Stimulated activated CD8-positive, alpha-beta memory T cell treated with anti-CD3 and anti-CD28 coated beads, Interleukin-4, amount 100 ng/mL, for 24 hours (primary cell): ENCODE measurements at regions not wholly inside any gene's neighbourhood (a gene's known extent, or its start where the extent isn't known, plus 50 kb on each side); places are given as distances from the start of the nearest gene placed in this dataset.

Experiments used
- DNase-seq: peaks from one replicate; pipeline ENCODE4 v3.0.0-alpha.2; 2020; ENCODE audit warnings: low read depth

GRCh38 chr10:78162853-78163252 is 129.2 kb downstream of the RPS24 start:
- no peak for DNase-seq

- no peak for DNase-seq
Observed at GRCh38 chr10:78164702-78165101, 131.0 kb downstream of the RPS24 start.

DNA sequence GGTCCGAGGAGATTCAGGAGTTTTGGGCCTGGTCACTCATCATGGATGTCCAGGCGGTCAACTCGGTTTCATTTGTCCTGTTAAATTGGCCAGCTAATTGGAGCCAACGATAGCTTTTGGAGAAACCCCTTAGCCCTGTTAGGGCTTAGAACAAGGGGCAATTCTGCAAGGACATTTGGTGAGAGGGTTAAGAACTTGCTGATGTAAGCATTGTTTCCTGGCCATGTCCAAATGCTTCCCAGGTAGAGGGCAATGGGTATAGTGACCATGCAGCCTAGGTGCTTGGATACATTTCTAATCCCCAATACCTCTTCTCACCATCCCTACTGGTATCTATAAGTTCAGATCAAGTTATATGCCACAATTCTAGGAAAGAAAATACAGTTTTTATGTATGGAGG is 131.5 kb downstream of the RPS24 start:
- DNase-seq, result no peak

DNA sequence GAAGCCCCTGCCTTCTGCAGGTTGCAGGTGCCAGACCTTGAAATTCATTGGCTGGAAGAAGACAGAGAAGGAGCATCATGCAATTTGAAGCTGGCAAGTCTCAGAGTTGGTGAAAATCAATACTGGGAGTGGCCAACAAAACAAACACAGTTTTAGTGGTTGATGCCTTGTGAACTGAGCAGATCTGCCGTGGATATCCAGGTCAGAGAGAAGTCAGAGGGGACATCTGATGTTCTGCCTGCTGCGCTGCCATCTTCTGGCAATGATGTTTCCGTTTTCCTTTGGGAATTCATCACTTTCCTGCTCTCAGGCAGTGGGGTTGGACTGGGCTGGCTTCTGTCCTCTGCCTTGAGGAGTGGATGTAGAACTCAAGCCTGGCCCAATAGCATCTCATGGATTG is 132.0 kb downstream of the RPS24 start:
- no peak for DNase-seq

- DNase-seq, result no peak
Observed at GRCh38 chr10:78166261-78166660, 132.6 kb downstream of the RPS24 start.

GRCh38 chr10:78169214-78169613 is 135.6 kb downstream of the RPS24 start:
- no peak for DNase-seq

- no peak for DNase-seq
Observed at GRCh38 chr10:78170026-78170475, 136.4 kb downstream of the RPS24 start.

DNA sequence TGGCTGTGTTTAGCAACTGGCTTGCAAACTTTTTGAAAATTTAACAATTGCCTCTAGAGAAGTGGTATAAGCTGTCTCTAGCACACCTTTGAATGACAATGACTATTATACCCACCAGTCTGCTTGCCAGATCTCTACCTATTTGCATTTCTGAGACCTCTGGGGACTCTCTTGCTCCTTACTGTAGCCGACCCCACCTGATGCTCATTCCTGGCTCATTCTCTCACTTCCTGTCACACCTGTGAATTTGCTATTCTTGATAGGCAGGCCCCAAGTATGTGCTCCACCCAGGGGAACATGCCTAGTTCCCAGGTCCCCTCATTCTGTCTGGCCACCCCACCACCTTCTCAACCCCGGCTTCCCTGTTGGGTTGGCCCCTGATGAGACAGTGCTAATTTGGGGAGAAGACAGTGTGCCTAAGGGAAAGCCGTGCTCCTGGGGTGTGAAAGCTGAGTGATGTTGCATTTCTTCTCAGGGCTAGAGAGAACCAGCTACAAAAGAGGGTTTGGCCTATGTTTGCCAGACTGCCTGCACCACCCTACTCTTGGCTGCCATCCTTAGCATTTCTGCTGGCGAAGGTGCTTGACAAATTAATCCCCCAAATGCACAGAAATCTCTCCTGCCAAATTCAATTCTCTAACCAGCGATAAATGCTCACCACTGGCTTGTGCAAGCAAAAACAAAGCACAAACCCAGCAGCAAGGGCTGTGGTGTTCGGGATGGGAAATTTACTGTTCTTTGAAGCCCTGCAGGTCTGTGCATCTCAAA is 138.2 kb downstream of the RPS24 start:
- DNase-seq, result no peak

GRCh38 chr10:78173360-78174015 is 139.8 kb downstream of the RPS24 start:
- DNase-seq, result no peak

- no peak for DNase-seq
Observed at GRCh38 chr10:78175444-78176015, 141.9 kb downstream of the RPS24 start.

DNA sequence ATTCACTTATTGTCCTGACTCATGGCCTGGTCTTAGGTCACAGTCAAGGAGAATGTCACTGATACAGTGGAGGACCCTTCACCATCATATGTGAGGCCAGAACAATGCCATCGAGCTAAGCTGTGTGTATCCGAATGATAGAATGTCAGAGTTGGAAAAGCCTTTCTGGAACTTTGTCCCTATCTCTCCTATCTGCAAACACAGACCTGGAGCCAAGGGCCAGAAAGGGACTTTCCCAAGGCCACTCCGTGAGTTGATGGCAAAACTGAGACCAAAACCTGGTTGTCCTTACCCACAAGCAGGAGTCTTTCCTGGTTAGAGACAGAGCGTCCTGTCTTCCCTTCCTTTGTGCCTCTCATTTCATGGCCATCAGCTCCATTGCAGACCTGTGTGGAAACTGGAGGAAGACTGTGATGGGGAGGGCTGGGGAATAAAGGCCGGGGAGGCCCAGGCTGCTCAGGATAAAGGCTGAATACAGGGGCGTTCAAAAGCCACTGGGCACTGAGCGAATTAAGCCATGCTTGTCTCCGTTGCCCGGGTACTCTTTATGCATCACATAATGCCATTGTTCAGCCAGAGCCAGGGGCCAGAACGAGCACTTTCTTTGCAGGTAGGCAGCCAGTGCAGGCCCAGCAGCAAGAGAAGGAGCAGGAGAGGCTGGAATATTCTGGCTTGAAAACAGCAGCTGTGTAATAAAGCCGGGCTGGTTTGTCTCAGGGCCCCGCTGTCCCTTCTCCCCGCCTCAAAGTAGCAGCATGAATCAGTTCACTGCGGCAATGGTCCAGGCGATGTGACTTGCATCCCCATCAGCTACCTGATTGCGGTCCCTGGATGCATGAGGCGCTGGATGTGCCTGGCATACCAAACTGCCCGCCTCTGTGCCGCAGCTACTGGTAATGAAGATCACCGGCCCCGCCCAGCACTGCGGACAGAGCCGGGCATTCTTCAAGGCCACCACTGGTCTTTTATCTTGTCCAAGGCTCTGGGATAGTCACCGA is 143.0 kb downstream of the RPS24 start:
- no peak for DNase-seq

DNA sequence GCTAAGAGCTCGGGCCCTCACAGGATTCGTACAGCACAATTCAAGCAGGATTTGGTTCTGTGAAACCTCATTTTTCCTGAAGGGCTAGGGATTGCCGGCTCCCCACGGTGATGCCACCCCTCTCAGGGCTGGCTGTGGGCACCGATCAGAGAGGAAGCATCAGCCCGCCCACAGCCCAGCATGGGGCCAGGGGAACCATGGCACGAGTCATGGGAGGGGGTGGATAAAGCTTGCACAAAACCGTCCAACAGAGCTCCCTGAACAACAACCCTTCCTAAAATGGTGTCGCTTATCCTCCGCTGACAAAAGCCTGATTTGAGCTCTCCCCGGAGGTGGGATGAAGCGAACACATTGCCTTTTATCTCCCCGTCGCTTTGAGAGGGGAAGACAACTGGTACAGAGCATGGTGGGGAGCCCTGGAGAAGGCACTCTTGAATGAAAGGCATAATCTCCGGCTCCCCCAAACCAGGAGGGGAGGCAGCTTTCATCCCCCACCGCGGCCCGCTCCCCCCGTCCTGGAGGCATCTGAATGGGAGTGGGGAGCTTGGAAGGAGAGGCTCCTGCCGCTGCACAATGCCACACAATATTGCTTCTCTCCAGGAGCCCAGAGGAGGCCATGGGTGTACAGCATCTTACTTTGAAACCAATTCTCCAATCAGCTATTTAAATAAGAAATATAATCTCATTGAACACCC is 144.0 kb downstream of the RPS24 start:
- DNase-seq, result no peak

- DNase-seq, result no peak
Observed at GRCh38 chr10:78178397-78178796, 144.7 kb downstream of the RPS24 start.

GRCh38 chr10:78178940-78179339 is 145.3 kb downstream of the RPS24 start:
- DNase-seq, result no peak

DNA sequence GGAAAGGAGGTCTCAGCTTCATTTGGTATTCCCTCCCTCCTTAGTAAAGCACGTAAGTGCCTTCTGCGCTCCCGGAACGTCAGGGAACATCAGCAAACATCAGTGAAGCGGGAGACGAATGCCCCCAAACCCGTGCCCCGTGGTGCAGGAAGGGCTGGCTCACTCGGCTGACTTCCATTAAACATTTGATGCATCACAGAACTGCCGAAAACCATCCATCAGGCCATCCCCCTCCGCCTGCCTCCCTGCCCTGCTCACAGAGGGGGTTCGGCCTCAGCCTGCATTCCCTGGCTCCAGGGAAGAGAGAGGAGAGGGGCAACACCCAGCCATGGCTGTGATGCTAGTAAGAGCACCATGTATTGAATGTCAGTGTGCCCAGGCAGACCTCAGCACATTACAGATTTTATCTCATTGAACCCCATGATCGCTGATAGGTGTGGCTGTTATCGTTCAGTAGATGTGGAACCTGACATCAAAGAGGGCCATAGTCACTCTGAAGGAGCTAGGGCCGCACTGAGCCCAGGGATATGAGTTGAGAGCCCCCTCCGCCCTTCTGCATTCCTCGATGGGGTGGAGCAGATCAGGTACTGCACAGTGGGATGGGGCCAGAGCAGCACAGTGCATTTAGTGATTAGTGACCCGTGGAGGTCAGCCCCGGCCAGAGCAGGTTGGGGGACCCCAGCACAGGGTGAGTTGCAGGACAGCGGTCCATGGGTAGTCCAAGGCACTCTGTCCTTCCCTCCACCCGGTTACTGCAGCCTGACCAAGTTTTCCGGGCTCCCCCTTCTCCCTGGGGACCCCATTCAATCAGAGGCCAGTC is 146.4 kb downstream of the RPS24 start:
- DNase-seq, result no peak

DNA sequence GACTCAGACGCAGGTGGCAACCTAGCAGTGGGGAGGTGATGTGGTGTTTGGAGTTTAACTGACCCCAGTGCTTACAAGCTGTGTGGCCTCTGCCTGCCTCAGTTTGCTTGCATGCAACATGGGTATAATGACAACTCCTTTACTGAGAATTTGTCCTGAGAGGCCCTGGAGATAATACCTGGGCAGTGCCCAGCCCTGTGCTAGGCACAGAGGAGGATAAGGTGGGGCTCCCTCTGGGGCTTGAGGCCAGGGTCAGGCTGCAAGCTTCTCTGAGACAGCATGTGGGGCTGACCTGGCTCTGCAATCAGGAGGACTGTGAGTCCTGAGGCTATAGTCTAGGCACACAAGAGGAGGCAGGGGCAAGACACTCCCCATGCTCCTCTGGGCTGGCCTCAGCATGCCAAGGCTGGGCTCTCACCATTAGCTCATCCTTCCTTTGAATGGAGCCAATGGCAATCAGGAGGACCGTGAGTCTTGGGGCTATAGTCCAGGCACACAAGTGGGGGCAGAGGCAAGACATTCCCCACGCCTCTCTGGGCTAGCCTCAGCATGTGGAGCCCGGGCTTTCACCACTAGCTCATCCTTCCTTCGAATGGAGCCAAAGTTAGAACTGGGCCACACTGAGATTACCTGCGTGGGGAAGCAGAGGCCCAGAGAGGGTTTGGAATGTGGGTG is 147.9 kb downstream of the RPS24 start:
- no peak for DNase-seq

- DNase-seq, result no peak
Observed at GRCh38 chr10:78182841-78183240, 149.2 kb downstream of the RPS24 start.

DNA sequence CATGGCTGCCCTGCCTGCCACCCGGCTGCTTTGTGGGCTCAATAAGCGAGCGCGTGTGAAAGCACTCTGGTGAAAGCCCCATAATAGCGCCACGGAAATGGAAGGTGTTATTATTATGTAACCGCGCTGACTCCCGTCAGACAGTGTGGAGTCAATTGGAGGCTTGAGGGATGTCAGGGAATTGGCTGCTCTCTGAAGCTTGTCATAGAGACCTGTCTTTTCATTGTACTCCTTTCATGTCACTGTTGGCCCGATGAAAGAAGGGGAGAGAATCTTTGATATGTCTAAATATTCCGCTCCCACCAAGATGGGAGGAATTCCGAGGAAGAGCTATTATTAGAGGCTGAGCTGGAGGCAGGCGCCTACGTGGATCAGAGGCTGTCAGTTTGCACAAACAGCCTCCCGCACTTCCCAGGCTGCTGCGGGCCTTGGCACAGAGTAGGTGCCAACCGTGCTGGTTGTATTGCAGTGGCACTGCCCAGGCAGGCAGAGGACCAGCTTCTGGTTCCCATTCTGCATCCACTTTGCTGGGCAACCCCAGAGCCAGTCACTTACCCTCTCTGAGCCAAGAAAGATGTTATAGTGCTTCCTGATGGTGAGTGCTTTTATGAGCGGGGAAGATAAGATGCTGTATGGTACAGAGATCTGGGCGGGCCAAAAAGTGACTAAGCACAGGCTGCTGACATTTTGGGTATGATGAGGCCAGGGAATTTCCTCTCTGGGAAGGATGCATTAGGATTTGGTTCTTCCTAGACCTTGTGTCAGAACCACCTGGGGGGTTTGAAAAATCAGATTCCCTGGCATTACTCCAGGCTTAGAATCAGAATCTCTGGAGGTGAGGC is 151.4 kb downstream of the RPS24 start:
- no peak for DNase-seq

DNA sequence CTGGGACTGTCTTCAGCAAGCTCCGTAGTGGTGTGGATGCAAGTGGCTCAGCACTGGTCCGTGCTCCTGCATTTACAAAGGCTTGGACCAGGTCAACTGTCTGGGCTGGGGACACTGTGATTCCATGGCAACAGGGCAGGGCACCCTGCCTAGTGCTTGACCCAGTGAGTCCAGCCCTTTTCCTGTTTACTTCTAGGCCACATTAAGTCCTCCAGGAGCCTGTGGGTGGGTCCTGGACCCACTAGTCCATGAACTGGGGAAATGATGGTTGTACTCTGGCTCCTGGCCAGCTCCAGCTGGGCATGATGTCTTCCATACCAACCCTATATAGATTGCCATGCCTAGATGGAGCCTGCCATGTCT is 152.0 kb downstream of the RPS24 start:
- no peak for DNase-seq
